D721Med (cell line): ENCODE measurements at regions not wholly inside any gene's neighbourhood (a gene's known extent, or its start where the extent isn't known, plus 50 kb on each side); places are given as distances from the start of the nearest gene placed in this dataset.
"Not testable (repeated sequence)": the region's sequence is repeated elsewhere in the genome, so short reads cannot be mapped to it uniquely, and the experiment has no call there.

Source experiments
- DNase-seq: peaks from one replicate; pipeline ENCODE4 v3.0.0; 2011; ENCODE audit warnings: low spot score; ENCODE audit not compliant: insufficient read length
- FAIRE-seq: peaks from 2 replicates; lab custom pipeline; 2011; peaks lifted over from hg19 to GRCh38; lab: Jason Lieb, UNC
- CTCF ChIP-seq: IDR thresholded peaks from 2 replicates; pipeline ENCODE4 v1.5.1; 2012; ENCODE audit warnings: mild to moderate bottlenecking, control low read depth; ENCODE audit not compliant: insufficient read depth; ENCODE audit errors: missing control alignments

DNA sequence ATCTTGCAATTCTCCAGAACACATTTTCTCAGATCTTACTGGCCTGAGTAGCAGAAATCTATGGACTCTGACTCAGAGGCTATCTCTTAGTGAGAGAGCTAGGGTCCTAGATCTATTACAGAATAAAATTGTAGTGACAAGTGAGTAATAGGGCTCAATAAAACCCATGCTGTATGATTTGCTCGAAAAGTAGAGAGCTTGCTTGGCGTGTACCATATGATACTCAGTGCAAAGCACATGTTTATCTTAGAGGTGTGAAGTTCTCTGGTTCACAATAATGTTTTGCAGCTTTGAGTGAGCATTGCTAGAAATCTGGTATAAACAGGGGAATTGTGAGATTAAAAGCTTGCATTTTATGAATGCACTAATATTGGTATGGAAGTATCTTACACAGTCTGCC is 87.8 kb upstream of the PRSS16 start:
- no peak for FAIRE-seq
- DNase-seq = no peak
- no peak for TF ChIP-seq CTCF

- FAIRE-seq (no peak), DNase-seq (no peak)
- TF ChIP-seq CTCF = no peak
Measured at GRCh38 chr6:27161115-27161514, 86.4 kb upstream of the PRSS16 start.

DNA sequence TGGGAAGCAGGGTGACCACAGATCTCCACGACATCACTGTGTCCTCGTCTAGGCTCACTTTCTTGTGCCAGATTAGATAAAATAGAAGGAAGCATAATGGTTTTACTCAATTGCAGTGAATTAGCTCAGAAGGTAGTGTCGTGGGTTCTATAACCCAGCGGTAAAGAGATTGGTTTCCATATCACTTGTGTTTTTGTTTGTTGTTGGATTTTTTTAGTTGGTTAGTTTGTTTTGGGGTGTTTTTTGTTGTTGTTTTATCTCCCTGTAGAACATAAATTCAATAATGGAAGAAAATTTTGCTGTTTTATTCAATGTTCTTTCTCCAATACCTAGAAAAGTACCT is 85.9 kb upstream of the PRSS16 start:
- no peak for TF ChIP-seq CTCF
- DNase-seq = no peak
- FAIRE-seq = no peak

- no peak for DNase-seq
Measured at GRCh38 chr6:27161946-27162603, 85.4 kb upstream of the PRSS16 start.

GRCh38 chr6:27163834-27164233 is 83.7 kb upstream of the PRSS16 start:
- no peak for TF ChIP-seq CTCF
- FAIRE-seq (no peak), DNase-seq (no peak)

More at GRCh38 chr6:27161946-27162603, 85.4 kb upstream of the PRSS16 start:
- no peak for FAIRE-seq
- peak; percentile 67 for TF ChIP-seq CTCF

GRCh38 chr6:27168108-27168507 is 79.4 kb upstream of the PRSS16 start:
- no peak for FAIRE-seq
- DNase-seq = no peak
- no peak for TF ChIP-seq CTCF

GRCh38 chr6:27168586-27169443 is 78.7 kb upstream of the PRSS16 start:
- DNase-seq (no peak), FAIRE-seq (no peak)
- no peak for TF ChIP-seq CTCF

- not testable (repeated sequence) for FAIRE-seq, DNase-seq
Measured at GRCh38 chr6:27172524-27173231, 74.8 kb upstream of the PRSS16 start.

GRCh38 chr6:27173232-27173601 is 74.3 kb upstream of the PRSS16 start:
- FAIRE-seq, DNase-seq: not testable (repeated sequence)
